GM13977 (cell line): ENCODE measurements at regions not wholly inside any gene's neighbourhood (a gene's known extent, or its start where the extent isn't known, plus 50 kb on each side); places are given as distances from the start of the nearest gene placed in this dataset.

Experiments
- DNase-seq: peaks from one replicate; pipeline ENCODE4 v3.0.0; 2012; ENCODE audit warnings: low spot score
- in situ Hi-C: fragments of 300-500 bp; cut with MboI; formaldehyde crosslinking; loops from one replicate; pipeline ENCODE4 v1.12.0; 2022; ENCODE audit warnings: low sequenced_read_pairs, low pct_unique_long_range_greater_than_20kb, mixed read lengths, inconsistent platforms; ENCODE audit not compliant: unreplicated experiment
- TF ChIP-seq, protein P1 (sequence below): IDR thresholded peaks from 2 replicates; pipeline ENCODE4 v1.5.1; 2012; ENCODE audit warnings: mild to moderate bottlenecking, control low read depth; ENCODE audit not compliant: insufficient read depth; ENCODE audit errors: extremely low read depth, missing control alignments

DNA sequence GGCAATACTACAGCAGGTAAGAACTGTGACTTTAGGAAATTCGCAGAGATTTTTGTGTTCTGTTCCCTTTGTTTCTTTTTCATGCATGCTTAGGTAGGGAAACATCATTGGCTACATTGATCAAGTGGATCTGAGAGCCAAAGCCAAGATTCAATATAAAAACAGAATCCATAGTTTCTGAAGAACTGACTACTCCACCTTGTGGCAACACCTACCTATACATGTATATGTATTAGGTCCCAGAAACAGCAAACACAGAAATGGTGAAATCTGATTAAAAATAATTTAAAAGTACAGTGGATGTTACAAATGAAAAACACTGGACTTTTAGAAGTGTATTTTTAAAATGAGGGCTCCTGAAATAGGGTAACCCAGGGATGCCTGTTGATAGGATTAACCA is 322.6 kb upstream of the MAOA start:
- DNase-seq = no peak
- in situ Hi-C loops = loop anchor here (25.0 kb wide), 1 partner anchor 1546 kb away; no protein-coding TSS in a partner anchor

DNA sequence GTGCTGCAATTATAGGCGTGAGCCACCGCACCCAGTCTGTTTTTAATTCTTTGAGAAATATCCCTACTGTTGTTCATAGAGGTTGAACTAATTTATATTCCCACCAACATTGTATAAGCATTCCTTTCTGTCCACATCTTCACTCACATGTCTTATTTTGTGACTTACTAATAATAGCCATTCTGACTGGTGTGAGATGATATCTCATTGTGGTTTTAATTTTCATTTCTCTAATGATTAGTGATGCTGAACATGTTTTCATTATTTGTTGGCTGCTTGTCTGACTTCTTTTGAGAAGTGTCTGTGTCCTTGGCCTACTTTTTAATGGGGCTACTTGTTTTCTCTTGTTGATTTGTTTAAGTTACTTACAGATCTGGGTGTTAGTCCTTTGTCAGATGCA is 310.9 kb upstream of the MAOA start:
- DNase-seq = no peak
- TF ChIP-seq, protein P1, sequence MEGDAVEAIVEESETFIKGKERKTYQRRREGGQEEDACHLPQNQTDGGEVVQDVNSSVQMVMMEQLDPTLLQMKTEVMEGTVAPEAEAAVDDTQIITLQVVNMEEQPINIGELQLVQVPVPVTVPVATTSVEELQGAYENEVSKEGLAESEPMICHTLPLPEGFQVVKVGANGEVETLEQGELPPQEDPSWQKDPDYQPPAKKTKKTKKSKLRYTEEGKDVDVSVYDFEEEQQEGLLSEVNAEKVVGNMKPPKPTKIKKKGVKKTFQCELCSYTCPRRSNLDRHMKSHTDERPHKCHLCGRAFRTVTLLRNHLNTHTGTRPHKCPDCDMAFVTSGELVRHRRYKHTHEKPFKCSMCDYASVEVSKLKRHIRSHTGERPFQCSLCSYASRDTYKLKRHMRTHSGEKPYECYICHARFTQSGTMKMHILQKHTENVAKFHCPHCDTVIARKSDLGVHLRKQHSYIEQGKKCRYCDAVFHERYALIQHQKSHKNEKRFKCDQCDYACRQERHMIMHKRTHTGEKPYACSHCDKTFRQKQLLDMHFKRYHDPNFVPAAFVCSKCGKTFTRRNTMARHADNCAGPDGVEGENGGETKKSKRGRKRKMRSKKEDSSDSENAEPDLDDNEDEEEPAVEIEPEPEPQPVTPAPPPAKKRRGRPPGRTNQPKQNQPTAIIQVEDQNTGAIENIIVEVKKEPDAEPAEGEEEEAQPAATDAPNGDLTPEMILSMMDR = no peak

More for the DNA sequence above, 322.6 kb upstream of the MAOA start:
- TF ChIP-seq, protein P1 = no peak

DNA sequence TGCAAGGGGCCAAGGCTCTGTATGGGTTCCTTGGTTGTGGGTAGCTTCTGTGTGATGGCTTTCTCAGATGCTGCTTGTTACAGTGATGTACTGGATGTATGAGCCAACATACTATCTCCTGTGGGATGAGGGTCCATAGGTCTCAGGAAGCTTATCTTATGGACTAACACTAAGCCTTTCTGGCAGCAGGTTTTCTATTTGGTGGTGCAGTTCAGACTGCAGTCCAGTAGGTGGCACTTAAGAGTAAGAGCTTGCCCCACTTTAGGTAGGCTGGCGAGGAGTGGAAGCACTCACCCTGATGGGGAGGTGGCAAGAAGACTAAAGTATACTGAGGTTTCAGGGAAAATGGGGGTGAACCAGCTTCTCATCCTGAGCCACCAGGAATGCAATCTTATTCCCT is 306.7 kb upstream of the MAOA start:
- DNase-seq = peak; percentile 22
- in situ Hi-C loops = loop anchor here (25.0 kb wide), 1 partner anchor 1562 kb away; no protein-coding TSS in a partner anchor
- TF ChIP-seq, protein P1 = peak; percentile 77

More for the DNA sequence above, 310.9 kb upstream of the MAOA start:
- in situ Hi-C loops = loop anchor here (25.0 kb wide), 1 partner anchor 1558 kb away; no protein-coding TSS in a partner anchor

DNA sequence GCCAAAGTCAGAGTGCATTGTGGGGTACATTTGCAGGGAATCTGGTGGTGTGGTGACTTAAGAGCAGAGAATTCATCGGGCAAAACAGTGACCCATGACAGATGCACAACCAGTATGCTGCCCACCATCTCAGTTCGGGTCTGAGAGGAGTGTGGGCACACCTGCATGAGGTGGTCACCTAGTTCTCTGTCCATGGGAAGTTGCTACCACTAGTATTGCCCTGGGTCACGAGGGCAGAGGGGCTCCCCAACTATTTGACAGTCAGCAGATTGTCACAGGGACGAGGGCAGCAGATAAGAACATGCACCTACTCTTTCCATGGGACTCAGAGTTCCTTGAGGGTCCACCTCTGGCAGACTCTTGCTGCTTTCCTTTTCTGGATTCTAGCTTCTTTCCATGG is 305.2 kb upstream of the MAOA start:
- no peak for DNase-seq
- TF ChIP-seq, protein P1 = no peak
- in situ Hi-C loops = no loop called here

DNA sequence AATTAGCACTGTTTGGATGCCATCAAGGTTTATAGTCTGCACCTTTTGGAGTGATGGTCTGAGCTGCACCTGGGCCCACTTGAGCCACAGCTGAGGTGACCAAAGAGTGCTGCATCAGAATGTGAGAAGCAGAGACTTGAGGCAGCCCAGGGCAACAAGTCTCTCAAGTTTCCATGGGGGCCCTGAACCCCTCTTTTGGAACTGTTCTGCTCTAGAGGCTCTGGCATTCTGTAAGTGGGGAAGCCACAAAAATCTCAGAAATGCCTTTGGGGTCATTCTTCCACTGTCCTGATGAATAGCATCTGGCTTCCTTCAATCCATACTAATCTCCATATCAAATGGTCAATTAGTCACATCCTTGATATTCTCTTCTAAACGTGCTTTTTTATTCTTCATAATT is 298.4 kb upstream of the MAOA start:
- TF ChIP-seq, protein P1 = no peak
- no peak for DNase-seq
- in situ Hi-C loops = no loop called here

DNA sequence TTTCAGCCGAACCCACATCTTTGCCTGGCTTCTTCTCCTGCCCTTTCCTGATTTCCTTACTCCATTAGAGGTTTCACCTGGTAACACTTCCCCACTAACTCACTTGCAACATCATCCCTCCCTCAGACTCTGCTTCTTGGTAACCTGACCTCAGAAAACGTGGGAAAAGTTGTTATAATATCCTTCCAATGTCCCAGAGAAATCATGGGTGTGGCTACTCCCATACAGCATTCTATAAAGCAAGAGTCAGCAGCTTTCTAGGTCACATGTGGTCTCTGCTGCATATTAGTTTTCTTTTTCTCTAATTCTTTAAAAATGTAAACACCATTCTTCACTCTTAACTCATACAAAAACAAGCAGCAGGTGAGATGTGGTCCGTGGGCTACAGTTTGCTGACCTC is 283.1 kb upstream of the MAOA start:
- DNase-seq = no peak
- TF ChIP-seq, protein P1 = no peak
- in situ Hi-C loops = no loop called here

DNA sequence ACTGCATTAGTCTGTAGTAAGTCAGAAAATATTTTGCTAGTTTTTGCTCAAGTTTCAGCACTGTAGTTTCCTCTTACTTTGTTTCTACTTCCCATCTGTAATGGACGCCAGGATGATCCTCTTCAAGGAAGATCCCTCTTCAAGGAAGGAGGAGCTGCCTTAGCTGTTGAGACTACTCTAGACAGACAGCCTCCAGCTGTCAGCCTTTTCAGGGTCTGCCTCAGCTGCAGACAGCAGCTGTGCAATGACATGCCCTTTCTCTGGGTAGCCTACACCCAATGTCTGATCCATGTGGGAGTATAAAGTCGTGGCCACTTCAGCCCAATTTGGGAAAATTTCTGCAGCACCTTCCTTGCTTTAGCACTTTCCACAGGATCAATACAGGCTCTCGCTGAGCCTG is 281.0 kb upstream of the MAOA start:
- in situ Hi-C loops = no loop called here
- TF ChIP-seq, protein P1 = no peak
- DNase-seq = no peak
